ENCODE measurements at regions not wholly inside any gene's neighbourhood (a gene's known extent, or its start where the extent isn't known, plus 50 kb on each side); places are given as distances from the start of the nearest gene placed in this dataset.

GRCh38 chr17:77873500-77874302, 84.8 kb upstream of the TNRC6C start:
- Histone ChIP-seq H3K4me3 (ENCODE audit: extremely low read depth in 1 of 4, insufficient read depth in 2 of 4, low read depth in 3 of 4, low read length in 4 of 4) (no peak overlapping the region), H4K91ac (replicated peaks; ENCODE audit: insufficient read length, low read length) (no peak overlapping the region), H3K4ac (replicated peaks; ENCODE audit: insufficient read length, low read depth, low read length) (no peak overlapping the region), H3K4me2 (ENCODE audit: insufficient read depth in 1 of 2, low read depth in 2 of 2, low read length in 2 of 2) (no peak overlapping the region), H3K79me1 (ENCODE audit: low read depth, low read length) (no peaks in the 10 kb centered on the region), H2BK15ac (ENCODE audit: low read length) (no peak overlapping the region), H2BK120ac (replicated peaks; ENCODE audit: low read depth, low read length) (no peak overlapping the region), H3K23ac (ENCODE audit: insufficient read length) (no peak overlapping the region), H3K9me3 (ENCODE audit: insufficient read depth in 2 of 2, low read depth in 1 of 2, low read length in 1 of 2) (peaks cover 8 to 10% of the 10 kb centered on the region in 2 experiments; a peak in 2 of 4 replicates), H3K14ac (ENCODE audit: insufficient read length) (no peak overlapping the region), H2BK5ac (ENCODE audit: low read depth, low read length) (no peak overlapping the region), H2AFZ (ENCODE audit: low read length) (no peak overlapping the region), H3K27me3 (replicated peaks in 1 of 4; ENCODE audit: control insufficient read depth in 3 of 4, extremely low read depth in 1 of 4, insufficient read depth in 3 of 4, low read length in 3 of 4) (no peaks in the 10 kb centered on the region; a peak in 1 of 7 replicates), H3K36me3 (ENCODE audit: control insufficient read depth in 2 of 4, insufficient read depth in 4 of 4, low read length in 3 of 4) (no peaks in the 10 kb centered on the region), H4K20me1 (replicated peaks in 1 of 2; ENCODE audit: control insufficient read depth in 1 of 2, insufficient read depth in 2 of 2, low read length in 2 of 2) (peaks cover 0 to 4% of the 10 kb centered on the region in 2 experiments), H2AK5ac (ENCODE audit: low read depth, low read length) (no peak overlapping the region; the same call in 1 of the 2 replicates), H4K5ac (ENCODE audit: insufficient read length, low read depth, low read length) (no peak overlapping the region), H3K4me1 (replicated peaks in 1 of 4; ENCODE audit: control insufficient read depth in 3 of 4, insufficient read depth in 4 of 4, low read length in 3 of 4) (peaks cover 0 to 4% (median 2%) of the 10 kb centered on the region in 4 experiments; a peak in 5 of 7 replicates), H3K23me2 (ENCODE audit: low read depth, low read length) (peaks cover 5% of the 10 kb centered on the region; the same call in 1 of the 2 replicates), H4K8ac (ENCODE audit: extremely low read depth, insufficient read depth, low read length) (no peak overlapping the region), H3K9ac (replicated peaks in 1 of 4; ENCODE audit: extremely low read depth in 1 of 4, low read depth in 3 of 4, low read length in 3 of 4) (no peak overlapping the region), H2BK20ac (ENCODE audit: low read length) (no peak overlapping the region), H3K79me2 (ENCODE audit: control insufficient read depth in 1 of 2, insufficient read depth in 2 of 2, low read length in 2 of 2) (no peaks in the 10 kb centered on the region), H2BK12ac (ENCODE audit: low read depth, low read length) (0 out of 2 replicates have a peak overlapping the region, but pooled peaks have one; percentile 41), H3K18ac (ENCODE audit: extremely low read depth, low read length) (no peak overlapping the region), H3K27ac (ENCODE audit: low read depth, low read length) (no peak overlapping the region), H3K56ac (replicated peaks; ENCODE audit: insufficient read length, low read depth, low read length) (no peak overlapping the region)
- DNase-seq (ENCODE audit: low read depth in 1 of 2, low spot score in 2 of 2) (no peak), FAIRE-seq (no peak)
- 84% methylated on average over 14 of the region's 14 CpGs; no CpG with 5 or more reads in 1 of the 2 experiments for WGBS, 2 experiments (ENCODE audit: extremely low coverage in 1 of 2, insufficient coverage in 1 of 2, insufficient read length in 1 of 2, insufficient replicate concordance in 2 of 2, low coverage in 1 of 2, low lambda C conversion rate in 2 of 2, missing lambda C conversion rate in 1 of 2)
- ChIA-PET POLR2A (ENCODE audit: partially characterized antibody) (no interaction called here), CTCF (ENCODE audit: partially characterized antibody) (interaction anchor here (0.6 kb wide), 3 partner anchors 150 to 315 kb away, joined by 3 read pairs; no protein-coding TSS in a partner anchor)
- TF ChIP-seq RNF2 (IDR thresholded peaks at IDR 0.05; ENCODE audit: borderline replicate concordance, low read depth, low read length, missing control alignments, poor library complexity, severe bottlenecking) (no peak), POU5F1 (IDR thresholded peaks at IDR 0.05; ENCODE audit: low read depth, low read length) (no peak), SAP30 (IDR thresholded peaks at IDR 0.05; ENCODE audit: insufficient read depth, insufficient replicate concordance, low read length) (no peak), BRCA1 (IDR thresholded peaks at IDR 0.05; ENCODE audit: low read depth, low read length) (no peak), HDAC2 (IDR thresholded peaks at IDR 0.05; ENCODE audit: borderline replicate concordance in 1 of 2, low read depth in 2 of 2, low read length in 2 of 2) (no peak), NANOG (IDR thresholded peaks at IDR 0.05; ENCODE audit: insufficient read depth, low read depth, low read length, poor library complexity, severe bottlenecking) (no peak), FOSL1 (IDR thresholded peaks at IDR 0.05; ENCODE audit: insufficient read depth, low read depth, low read length) (no peak), GTF2F1 (IDR thresholded peaks at IDR 0.05; ENCODE audit: borderline replicate concordance, low read depth, low read length) (no peak), EGR1 (IDR thresholded peaks at IDR 0.05; ENCODE audit: borderline replicate concordance, low read depth, low read length) (no peak), RAD21 (IDR thresholded peaks at IDR 0.05 in 1 of 2, conservative IDR thresholded peaks at IDR 0.05 in 1 of 2; ENCODE audit: low read depth in 2 of 2, low read length in 2 of 2) (no peak), CBX8 (IDR thresholded peaks at IDR 0.05; ENCODE audit: borderline replicate concordance, low read depth, low read length) (no peak)
